DOHH2 (cell line): ENCODE measurements at regions not wholly inside any gene's neighbourhood (a gene's known extent, or its start where the extent isn't known, plus 50 kb on each side); places are given as distances from the start of the nearest gene placed in this dataset.

Experiments used
- CTCF ChIP-seq: fragments of 200-600 bp; sonication (generic); IDR thresholded peaks from one replicate; pipeline ENCODE4 v1.5.1; 2014; ENCODE audit warnings: antibody characterized with exemption, mild to moderate bottlenecking, low read depth, low read length; ENCODE audit not compliant: poor library complexity, severe bottlenecking
- EZH2phosphoT487 ChIP-seq: fragments of 200-600 bp; sonication (generic); IDR thresholded peaks from 2 replicates; pipeline ENCODE4 v1.6.1; 2017; ENCODE audit warnings: borderline replicate concordance, mild to moderate bottlenecking, antibody characterized with exemption, low read length, moderate library complexity, mixed read lengths

GRCh38 chr7:136600475-136600874, 268.0 kb upstream of the CHRM2 start:
- TF ChIP-seq CTCF (no peak), EZH2phosphoT487 (no peak)
